ENCODE measurements at regions not wholly inside any gene's neighbourhood (a gene's known extent, or its start where the extent isn't known, plus 50 kb on each side); places are given as distances from the start of the nearest gene placed in this dataset.
A peak's percentile ranks its signal among the peaks of the same experiment; 100 is the strongest.

DNA sequence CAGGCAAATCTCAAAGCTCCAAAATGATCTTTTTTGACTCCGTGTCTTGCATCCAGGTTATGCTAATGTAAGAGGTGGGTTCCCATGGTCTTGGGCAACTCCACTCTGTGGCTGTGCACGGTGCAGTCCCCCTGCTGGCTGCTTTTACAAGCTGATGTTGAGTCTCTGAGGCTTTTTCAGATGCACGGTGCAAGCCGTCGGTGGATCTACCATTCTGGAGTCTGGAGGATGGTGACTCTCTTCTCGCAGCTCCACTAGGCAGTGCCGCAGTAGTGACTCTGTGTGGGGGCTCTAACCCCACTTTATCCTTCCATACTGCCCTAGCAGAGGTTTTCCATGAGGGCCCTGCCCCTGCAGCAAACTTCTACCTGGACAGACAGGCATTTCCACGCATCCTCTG lies 266.8 kb upstream of the GPC6 start:
- no peak overlapping the region for H3K4me3 ChIP-seq (ENCODE audit: low read length in 3 of 3)
- no peaks in the 10 kb centered on the region for H3K9me3 ChIP-seq (ENCODE audit: control insufficient read depth in 2 of 3, insufficient read depth in 1 of 3, low read length in 3 of 3)
- no peak for DNase-seq
- H3K4me1 ChIP-seq (ENCODE audit: control insufficient read depth in 2 of 3, insufficient read depth in 2 of 3, low read depth in 1 of 3, low read length in 3 of 3), result no peaks in the 10 kb centered on the region
- intact Hi-C loops (cut with DNase I), result no loop called here
- no peak overlapping the region for H3K9ac ChIP-seq (ENCODE audit: low read length in 3 of 3)
- FAIRE-seq, result no peak
- no peaks in the 10 kb centered on the region for H3K36me3 ChIP-seq (ENCODE audit: control insufficient read depth in 2 of 3, insufficient read depth in 3 of 3, low read length in 3 of 3)
- H3K27ac ChIP-seq (ENCODE audit: low read depth in 2 of 2, low read length in 2 of 2), result no peak overlapping the region
- TF ChIP-seq, protein P1, sequence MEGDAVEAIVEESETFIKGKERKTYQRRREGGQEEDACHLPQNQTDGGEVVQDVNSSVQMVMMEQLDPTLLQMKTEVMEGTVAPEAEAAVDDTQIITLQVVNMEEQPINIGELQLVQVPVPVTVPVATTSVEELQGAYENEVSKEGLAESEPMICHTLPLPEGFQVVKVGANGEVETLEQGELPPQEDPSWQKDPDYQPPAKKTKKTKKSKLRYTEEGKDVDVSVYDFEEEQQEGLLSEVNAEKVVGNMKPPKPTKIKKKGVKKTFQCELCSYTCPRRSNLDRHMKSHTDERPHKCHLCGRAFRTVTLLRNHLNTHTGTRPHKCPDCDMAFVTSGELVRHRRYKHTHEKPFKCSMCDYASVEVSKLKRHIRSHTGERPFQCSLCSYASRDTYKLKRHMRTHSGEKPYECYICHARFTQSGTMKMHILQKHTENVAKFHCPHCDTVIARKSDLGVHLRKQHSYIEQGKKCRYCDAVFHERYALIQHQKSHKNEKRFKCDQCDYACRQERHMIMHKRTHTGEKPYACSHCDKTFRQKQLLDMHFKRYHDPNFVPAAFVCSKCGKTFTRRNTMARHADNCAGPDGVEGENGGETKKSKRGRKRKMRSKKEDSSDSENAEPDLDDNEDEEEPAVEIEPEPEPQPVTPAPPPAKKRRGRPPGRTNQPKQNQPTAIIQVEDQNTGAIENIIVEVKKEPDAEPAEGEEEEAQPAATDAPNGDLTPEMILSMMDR (IDR thresholded peaks at IDR 0.05; ENCODE audit: borderline replicate concordance, extremely low read depth, insufficient read depth), result no peak
- H3K27me3 ChIP-seq (ENCODE audit: control insufficient read depth, insufficient read depth, low read length), result no peaks in the 10 kb centered on the region

DNA sequence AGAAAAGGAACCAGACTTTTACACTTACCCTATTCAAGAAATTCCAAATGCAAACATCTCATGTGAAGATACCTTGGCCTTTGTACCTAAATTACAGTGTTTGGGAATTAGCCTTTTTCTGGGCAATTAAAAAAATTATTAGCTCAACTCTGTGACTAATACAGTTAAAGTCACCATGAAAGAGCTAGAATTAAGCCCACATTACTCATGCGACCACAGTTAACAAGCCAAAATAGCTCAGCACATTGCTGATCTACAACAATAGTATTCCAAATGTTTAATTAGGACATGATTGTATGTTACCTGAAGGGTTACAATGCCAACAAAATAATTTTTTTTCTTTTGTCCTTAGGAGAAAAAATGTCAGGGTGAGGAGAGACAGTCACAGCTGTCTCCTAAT lies 263.6 kb upstream of the GPC6 start:
- no peaks in the 10 kb centered on the region for H3K4me1 ChIP-seq (ENCODE audit: control insufficient read depth in 2 of 3, insufficient read depth in 2 of 3, low read depth in 1 of 3, low read length in 3 of 3)
- FAIRE-seq (no peak), DNase-seq (no peak)
- H3K27ac ChIP-seq (ENCODE audit: low read depth in 2 of 2, low read length in 2 of 2), result no peak overlapping the region
- TF ChIP-seq, protein P1 (IDR thresholded peaks at IDR 0.05; ENCODE audit: borderline replicate concordance, extremely low read depth, insufficient read depth), result no peak
- intact Hi-C loops (cut with DNase I), result no loop called here
- no peaks in the 10 kb centered on the region for H3K27me3 ChIP-seq (ENCODE audit: control insufficient read depth, insufficient read depth, low read length)
- H3K9me3 ChIP-seq (ENCODE audit: control insufficient read depth in 2 of 3, insufficient read depth in 1 of 3, low read length in 3 of 3), result no peaks in the 10 kb centered on the region
- no peak overlapping the region for H3K4me3 ChIP-seq (ENCODE audit: low read length in 3 of 3)
- H3K9ac ChIP-seq (ENCODE audit: low read length in 3 of 3), result no peak overlapping the region
- H3K36me3 ChIP-seq (ENCODE audit: control insufficient read depth in 2 of 3, insufficient read depth in 3 of 3, low read length in 3 of 3), result no peaks in the 10 kb centered on the region

DNA sequence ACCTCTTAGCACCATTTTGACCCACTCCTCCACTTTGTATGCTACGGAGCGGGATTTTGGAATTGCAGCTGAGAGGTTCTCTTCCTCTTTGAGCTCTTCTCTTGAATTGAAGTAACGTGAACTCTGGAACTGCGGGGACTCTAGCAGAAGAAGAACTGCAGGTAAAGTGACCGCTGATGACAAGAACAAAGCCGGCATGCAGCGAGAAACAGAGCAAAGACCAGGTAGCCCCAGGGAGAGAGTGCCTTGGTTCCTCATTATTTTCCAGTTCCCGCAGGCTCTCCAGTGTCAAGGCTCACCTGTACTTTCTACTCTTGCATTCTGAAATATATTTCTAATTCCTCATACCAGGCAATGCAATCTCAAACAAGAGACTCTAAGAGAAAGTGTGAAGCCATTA lies 260.3 kb upstream of the GPC6 start:
- TF ChIP-seq, protein P1 (IDR thresholded peaks at IDR 0.05; ENCODE audit: borderline replicate concordance, extremely low read depth, insufficient read depth), result no peak
- H3K27ac ChIP-seq (ENCODE audit: low read depth in 2 of 2, low read length in 2 of 2), result no peak overlapping the region
- H3K36me3 ChIP-seq (ENCODE audit: control insufficient read depth in 2 of 3, insufficient read depth in 3 of 3, low read length in 3 of 3), result no peaks in the 10 kb centered on the region
- DNase-seq, result no peak
- no peaks in the 10 kb centered on the region for H3K9me3 ChIP-seq (ENCODE audit: control insufficient read depth in 2 of 3, insufficient read depth in 1 of 3, low read length in 3 of 3)
- intact Hi-C loops (cut with DNase I), result no loop called here
- no peaks in the 10 kb centered on the region for H3K4me1 ChIP-seq (ENCODE audit: control insufficient read depth in 2 of 3, insufficient read depth in 2 of 3, low read depth in 1 of 3, low read length in 3 of 3)
- H3K4me3 ChIP-seq (ENCODE audit: low read length in 3 of 3), result peak overlapping the region in 2 of 3 donors; percentile 16 to 29
- no peak for FAIRE-seq
- H3K9ac ChIP-seq (ENCODE audit: low read length in 3 of 3), result no peak overlapping the region
- H3K27me3 ChIP-seq (ENCODE audit: control insufficient read depth, insufficient read depth, low read length), result no peaks in the 10 kb centered on the region

DNA sequence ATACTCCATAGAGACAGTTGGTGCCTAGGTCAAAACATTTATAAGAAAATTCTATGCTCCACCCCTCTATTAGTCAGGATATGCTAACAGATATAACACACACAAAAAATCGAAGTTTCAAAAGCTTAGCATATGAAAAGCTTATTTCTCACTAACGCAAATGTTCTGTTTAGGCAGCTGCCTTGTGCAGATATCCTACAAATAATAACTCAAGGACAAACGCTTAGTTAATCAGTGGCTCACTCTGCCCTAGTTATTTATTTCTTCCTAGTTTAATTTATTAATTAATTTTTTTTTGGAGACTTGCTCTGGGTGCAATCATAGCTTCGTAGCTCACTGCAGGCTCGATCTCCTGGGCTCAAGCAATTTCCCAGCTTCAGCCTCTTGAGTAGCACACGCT lies 259.7 kb upstream of the GPC6 start:
- H3K9ac ChIP-seq (ENCODE audit: low read length in 3 of 3), result no peak overlapping the region
- FAIRE-seq (no peak), DNase-seq (no peak)
- TF ChIP-seq, protein P1 (IDR thresholded peaks at IDR 0.05; ENCODE audit: borderline replicate concordance, extremely low read depth, insufficient read depth), result no peak
- H3K36me3 ChIP-seq (ENCODE audit: control insufficient read depth in 2 of 3, insufficient read depth in 3 of 3, low read length in 3 of 3), result no peaks in the 10 kb centered on the region
- H3K9me3 ChIP-seq (ENCODE audit: control insufficient read depth in 2 of 3, insufficient read depth in 1 of 3, low read length in 3 of 3), result no peaks in the 10 kb centered on the region
- intact Hi-C loops (cut with DNase I), result no loop called here
- no peak overlapping the region for H3K27ac ChIP-seq (ENCODE audit: low read depth in 2 of 2, low read length in 2 of 2)
- no peaks in the 10 kb centered on the region for H3K4me1 ChIP-seq (ENCODE audit: control insufficient read depth in 2 of 3, insufficient read depth in 2 of 3, low read depth in 1 of 3, low read length in 3 of 3)
- no peaks in the 10 kb centered on the region for H3K27me3 ChIP-seq (ENCODE audit: control insufficient read depth, insufficient read depth, low read length)
- H3K4me3 ChIP-seq (ENCODE audit: low read length in 3 of 3), result peak overlapping the region in 1 of 3 donors; percentile 29

Data from kidney (tissue), 13 donors.